ENCODE measurements at regions not wholly inside any gene's neighbourhood (a gene's known extent, or its start where the extent isn't known, plus 50 kb on each side); places are given as distances from the start of the nearest gene placed in this dataset.

DNA sequence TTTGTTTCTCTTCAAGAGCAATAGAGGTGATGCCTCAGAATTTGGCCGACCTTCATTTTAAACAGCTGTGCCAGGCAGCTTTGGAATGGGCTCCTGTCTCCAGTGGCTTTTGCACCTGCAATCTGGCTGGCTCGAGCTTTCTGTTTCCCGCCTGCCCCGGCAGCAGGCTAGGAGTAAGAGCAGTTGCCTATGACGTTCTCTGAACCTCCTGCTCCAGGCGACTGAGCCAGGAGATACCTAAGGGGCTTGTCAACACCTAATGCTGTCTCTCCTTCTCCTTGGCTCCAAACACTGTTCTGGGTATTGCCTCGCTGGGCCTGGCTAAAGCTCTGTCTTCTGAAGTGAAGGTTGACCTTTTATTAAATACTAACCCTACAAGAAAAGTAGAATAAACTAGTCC, 229.9 kb downstream of the LRRN1 start:
- no peak for DNase-seq (ENCODE audit: low spot score)

- DNase-seq (ENCODE audit: low spot score), result no peak
Observed at GRCh38 chr3:4030624-4031023, 231.4 kb downstream of the LRRN1 start.

DNA sequence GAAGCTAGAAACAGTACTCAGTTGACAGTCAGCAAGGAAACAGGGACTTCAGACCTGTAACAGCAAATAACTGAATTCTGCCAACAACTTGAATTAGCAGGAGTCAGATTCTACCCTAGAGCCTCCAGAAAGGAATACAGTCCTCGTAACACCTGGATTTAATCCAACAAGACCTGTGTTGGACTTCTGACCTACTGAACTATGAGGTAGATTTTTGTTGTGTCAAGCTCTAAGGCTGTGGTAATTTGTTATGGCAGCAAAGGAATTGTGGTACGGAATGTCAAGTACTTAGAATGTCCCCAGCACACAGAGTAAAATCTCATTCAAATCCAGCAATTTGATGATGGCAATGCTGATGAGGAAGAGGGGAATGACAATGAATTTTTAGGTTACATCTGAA, 234.1 kb downstream of the LRRN1 start:
- no peak for DNase-seq (ENCODE audit: low spot score)

DNA sequence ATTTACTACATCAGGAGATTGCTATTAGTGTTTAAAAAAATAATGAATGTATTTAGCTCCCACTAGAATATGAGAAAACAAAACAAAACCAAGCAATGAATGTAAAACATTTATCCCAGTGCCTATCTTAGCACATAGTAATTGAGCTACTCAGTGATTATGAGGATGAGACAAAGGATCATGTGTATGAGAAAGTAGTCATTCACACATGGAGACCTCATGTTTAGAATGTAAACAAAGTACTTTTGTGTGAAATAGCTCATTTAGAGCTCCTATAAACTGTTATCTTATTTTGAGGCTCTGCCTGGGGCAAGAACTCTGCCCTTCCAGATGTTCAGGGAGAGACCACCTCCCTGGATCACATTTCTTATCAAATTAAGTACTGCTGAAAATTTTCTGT, 236.8 kb downstream of the LRRN1 start:
- peak; percentile 8 for DNase-seq (ENCODE audit: low spot score)

GRCh38 chr3:4038351-4038750, 239.1 kb downstream of the LRRN1 start:
- DNase-seq (ENCODE audit: low spot score), result no peak

DNA sequence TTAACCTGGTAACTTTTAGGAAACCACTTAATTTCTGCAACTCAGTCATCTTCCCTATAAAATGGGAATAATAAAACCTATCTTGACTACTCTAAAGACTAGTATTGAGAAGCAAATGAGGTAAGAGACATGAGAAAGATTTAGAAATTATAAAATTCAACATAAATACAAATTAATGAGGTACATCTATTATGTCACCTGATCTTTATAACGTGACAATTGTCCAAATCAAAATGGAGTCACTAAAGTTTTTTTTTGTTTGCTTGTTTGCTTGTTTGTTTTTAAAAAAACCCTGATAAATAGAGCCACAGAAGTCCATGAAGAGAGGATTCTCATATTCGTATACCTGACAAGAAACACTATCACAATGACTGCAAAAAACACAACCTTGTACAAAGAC, 242.8 kb downstream of the LRRN1 start:
- DNase-seq (ENCODE audit: low spot score), result no peak

DNA sequence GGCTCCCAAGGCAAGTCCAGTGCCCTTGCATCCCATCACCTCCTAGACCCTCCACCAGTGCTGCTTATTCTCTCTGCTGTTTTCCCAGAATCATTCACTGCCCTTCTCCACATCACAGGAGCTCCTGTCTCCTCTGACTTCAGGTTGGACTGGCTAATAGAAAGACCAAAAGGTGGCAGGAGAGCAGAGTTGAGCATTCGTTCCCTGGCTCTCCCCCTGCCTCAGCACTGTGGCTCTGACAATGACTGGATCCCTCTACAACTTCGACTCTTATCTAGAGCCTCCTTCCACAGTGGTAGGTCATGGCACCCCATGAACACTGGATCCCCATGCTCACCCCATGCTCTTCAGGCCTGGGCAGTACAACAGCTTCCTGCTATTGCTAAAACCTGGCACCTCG, 243.6 kb downstream of the LRRN1 start:
- no peak for DNase-seq (ENCODE audit: low spot score)

DNA sequence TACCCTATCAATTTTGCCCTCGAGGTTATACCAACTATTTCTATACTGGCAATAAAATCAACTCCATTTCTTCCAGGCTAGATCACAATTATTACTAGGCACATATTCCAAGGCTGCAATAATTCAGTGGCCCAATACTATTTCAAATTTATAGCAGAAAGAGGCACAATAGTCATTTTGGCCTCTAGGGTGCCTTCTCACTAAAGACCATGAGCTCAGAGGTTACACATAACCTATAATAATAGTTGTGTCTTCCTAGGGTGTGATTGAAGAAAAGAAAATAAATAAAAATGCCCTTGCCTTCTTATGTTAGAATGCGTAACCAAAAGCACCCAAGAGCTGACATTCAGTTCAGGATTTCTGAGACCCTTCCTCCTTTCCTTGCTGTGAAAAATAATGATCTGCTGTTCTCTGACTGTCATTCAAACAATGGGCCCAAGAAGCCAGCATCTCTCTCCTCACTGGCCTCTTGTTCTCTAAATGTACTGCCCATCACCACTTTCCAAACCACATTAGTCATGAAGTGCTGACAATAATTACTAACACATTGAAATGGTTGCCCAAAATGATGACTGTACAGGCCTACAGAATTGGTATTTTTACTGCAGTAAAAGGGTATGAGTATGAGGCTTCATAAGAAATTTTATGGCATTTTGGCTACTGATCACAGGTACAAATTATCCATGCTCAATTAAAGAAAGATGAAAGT, 244.8 kb downstream of the LRRN1 start:
- DNase-seq (ENCODE audit: low spot score), result peak; percentile 52

DNA sequence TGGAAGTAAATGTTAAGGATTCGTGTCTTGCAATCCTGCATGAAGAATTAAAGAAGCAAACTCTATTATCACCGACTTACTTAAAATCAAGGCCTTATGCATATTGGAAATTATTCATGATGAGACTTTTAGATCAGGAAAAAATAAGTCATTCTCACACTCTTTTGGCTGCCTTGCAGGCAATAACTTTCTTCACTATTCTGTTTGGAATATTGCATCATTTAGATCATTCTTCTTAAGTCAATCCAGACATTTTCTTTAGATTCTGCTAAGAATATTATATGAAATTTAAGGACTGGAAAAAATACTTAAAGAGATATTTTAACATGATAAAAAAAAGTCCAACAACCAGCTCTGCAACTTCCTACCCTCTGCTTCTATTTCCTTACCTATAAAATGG, 245.4 kb downstream of the LRRN1 start:
- DNase-seq (ENCODE audit: low spot score), result no peak

GRCh38 chr3:4045756-4046155, 246.5 kb downstream of the LRRN1 start:
- DNase-seq (ENCODE audit: low spot score), result no peak

GRCh38 chr3:4047366-4047765, 248.1 kb downstream of the LRRN1 start:
- DNase-seq (ENCODE audit: low spot score), result no peak

- DNase-seq (ENCODE audit: low spot score), result no peak
Observed at GRCh38 chr3:4052706-4053105, 250.5 kb upstream of the SETMAR start.

GRCh38 chr3:4053975-4054374, 249.2 kb upstream of the SETMAR start:
- DNase-seq (ENCODE audit: low spot score), result no peak

DNA sequence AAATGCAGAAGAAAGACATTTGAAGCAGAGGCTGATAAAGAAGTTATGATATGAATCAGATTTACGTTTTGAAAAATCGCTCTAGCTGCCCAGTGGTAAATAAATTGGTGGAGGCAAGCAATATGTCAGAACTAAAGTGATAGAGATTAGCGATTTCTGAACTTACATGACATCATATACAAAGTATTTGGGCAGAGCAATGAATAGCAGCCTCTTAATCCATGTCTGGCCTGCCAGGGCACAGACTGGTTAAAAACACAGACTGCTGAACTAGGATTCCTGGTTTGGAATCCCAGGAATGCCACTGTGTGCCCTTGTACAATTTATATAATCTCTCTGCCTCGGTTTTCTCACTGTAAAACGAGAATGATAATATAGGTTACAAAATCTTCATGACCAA, 243.1 kb upstream of the SETMAR start:
- DNase-seq (ENCODE audit: low spot score), result no peak

- DNase-seq (ENCODE audit: low spot score), result no peak
Observed at GRCh38 chr3:4060603-4061002, 242.6 kb upstream of the SETMAR start.

GRCh38 chr3:4061195-4061594, 242.0 kb upstream of the SETMAR start:
- DNase-seq (ENCODE audit: low spot score), result no peak

DNA sequence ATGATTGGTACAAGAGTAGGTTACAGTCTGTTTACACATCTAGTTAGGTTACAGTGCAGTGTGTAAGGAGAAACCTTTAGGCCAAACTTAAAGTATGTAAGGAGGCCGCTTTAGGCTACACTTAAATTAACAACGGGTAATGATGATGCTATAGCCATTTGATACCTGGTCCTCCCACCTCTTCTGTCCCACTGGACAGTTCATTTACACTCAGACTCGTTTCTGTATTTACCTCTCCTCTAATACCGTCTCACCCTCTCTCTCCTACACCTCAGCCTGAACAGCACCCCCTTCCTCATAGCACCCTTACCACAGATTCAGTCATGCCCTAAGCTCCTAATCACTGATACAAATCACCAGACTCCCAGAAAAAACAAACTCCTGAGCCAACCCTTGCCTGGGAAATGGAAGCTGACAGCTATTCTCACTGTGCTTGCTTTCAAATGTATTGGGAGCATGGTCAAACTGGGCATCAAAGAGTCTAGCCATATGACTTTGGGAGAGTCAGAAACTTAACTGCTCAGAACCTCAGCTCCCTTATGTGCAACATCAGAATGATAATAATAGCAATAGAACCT, 241.3 kb upstream of the SETMAR start:
- no peak for DNase-seq (ENCODE audit: low spot score)

DNA sequence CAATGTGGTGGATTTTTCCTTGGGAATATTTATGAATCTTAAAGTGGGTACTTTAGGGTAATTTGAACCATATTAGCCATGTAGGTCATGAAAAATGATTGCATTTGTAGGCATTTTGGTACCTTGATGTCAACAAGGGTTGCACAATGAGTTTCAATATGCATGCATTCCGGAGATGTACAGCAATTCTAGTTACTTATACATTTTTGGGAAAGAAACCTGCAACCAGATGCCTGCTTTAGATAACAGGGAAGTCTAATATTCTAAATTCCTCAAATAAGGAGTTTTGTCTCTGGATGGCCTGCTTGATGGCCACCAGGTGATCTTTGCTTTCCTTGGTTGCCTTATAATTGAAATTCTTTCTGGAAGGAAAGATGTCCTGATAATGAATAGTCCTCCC, 240.5 kb upstream of the SETMAR start:
- no peak for DNase-seq (ENCODE audit: low spot score)

GRCh38 chr3:4063916-4064574, 239.1 kb upstream of the SETMAR start:
- DNase-seq (ENCODE audit: low spot score), result no peak

GRCh38 chr3:4065085-4065484, 238.1 kb upstream of the SETMAR start:
- DNase-seq (ENCODE audit: low spot score), result no peak

GRCh38 chr3:4065554-4065953, 237.6 kb upstream of the SETMAR start:
- DNase-seq (ENCODE audit: low spot score), result no peak

DNA sequence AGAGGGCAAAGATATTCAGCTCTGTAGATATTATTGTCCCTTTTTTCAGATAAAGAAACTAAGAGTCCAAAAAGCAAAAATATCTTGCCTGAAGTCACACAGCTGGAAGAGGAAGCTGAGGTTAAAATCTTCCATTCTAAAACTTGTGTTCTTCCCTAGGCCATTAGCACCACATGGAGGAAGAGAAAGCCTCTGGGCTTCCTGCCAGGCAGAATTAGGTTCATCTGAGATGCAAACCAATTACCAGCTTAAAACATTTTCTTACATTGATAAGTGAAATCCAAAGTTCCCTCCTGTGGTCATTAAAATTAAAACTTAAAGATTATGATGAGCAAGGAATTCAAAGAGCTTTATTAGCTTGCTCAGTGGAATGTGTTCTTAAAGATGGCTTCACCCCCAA, 235.3 kb upstream of the SETMAR start:
- no peak for DNase-seq (ENCODE audit: low spot score)

- DNase-seq (ENCODE audit: low spot score), result no peak
Observed at GRCh38 chr3:4069796-4070195, 233.4 kb upstream of the SETMAR start.
